ACC112 (cell line): ENCODE measurements at regions not wholly inside any gene's neighbourhood (a gene's known extent, or its start where the extent isn't known, plus 50 kb on each side); places are given as distances from the start of the nearest gene placed in this dataset.
A peak's percentile ranks its signal among the peaks of the same experiment; 100 is the strongest.
"Not testable (repeated sequence)": the region's sequence is repeated elsewhere in the genome, so short reads cannot be mapped to it uniquely, and the experiment has no call there.

ENCODE experiments used
- H2AFZ ChIP-seq: fragments of 200-600 bp; sonication (generic); one replicate; pipeline ENCODE4 v1.6.0; 2017; ENCODE audit warnings: antibody characterized with exemption, low read length; ENCODE audit not compliant: unreplicated experiment
- H3K27ac ChIP-seq: fragments of 200-600 bp; sonication (generic); 2 replicates; pipeline ENCODE4 v1.5.1; 2014; ENCODE audit warnings: low read depth, mild to moderate bottlenecking, antibody characterized with exemption, low read length, moderate library complexity
- H3K27me3 ChIP-seq: fragments of 200-600 bp; sonication (generic); 2 replicates; pipeline ENCODE4 v1.6.1; 2014; ENCODE audit warnings: mild to moderate bottlenecking, antibody characterized with exemption, low read length, moderate library complexity, mixed read lengths; ENCODE audit not compliant: insufficient read depth
- H3K36me3 ChIP-seq: fragments of 200-600 bp; sonication (generic); 2 replicates; pipeline ENCODE4 v1.6.1; 2016; ENCODE audit warnings: mild to moderate bottlenecking, antibody characterized with exemption, low read length, moderate library complexity, mixed read lengths; ENCODE audit not compliant: insufficient read depth
- H3K4me1 ChIP-seq: fragments of 200-600 bp; sonication (generic); one replicate; pipeline ENCODE4 v1.6.1; 2016; ENCODE audit warnings: low read length, mixed read lengths; ENCODE audit not compliant: insufficient read depth, unreplicated experiment, control insufficient read depth
- H3K4me3 ChIP-seq: fragments of 200-600 bp; sonication (generic); 2 replicates; pipeline ENCODE4 v1.5.1; 2014; ENCODE audit warnings: mild to moderate bottlenecking, low read depth, low read length
- H3K79me2 ChIP-seq: fragments of 200-600 bp; sonication (generic); one replicate; pipeline ENCODE4 v1.6.0; 2016; ENCODE audit warnings: low read length; ENCODE audit not compliant: control insufficient read depth, unreplicated experiment, insufficient read depth

DNA sequence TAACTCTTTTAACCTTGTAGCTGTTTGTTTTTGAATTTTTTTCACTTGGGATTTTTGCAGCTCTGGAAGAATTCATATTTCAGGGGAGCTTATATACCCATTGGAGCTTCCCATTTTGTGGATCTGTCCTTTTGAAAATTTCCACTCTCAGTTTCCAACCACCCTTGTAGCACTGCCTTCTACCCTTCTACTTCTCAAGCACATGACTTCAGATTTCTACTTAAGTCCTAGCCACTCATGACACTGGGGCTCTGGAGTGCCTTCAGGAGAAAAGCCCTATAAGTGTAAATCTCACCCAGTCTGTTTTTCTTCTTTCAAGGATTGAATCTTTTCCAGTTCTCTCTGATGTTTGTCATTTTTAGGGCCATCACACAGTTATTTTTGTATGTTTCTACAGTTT, 283.7 kb upstream of the KCNH7 start:
- Histone ChIP-seq H3K36me3 (no peaks in the 10 kb centered on the region), H3K4me3 (no peak overlapping the region), H3K27ac (no peak overlapping the region), H3K4me1 (no peaks in the 10 kb centered on the region), H3K27me3 (peaks cover 9% of the 10 kb centered on the region), H3K79me2 (no peaks in the 10 kb centered on the region), H2AFZ (no peak overlapping the region)

DNA sequence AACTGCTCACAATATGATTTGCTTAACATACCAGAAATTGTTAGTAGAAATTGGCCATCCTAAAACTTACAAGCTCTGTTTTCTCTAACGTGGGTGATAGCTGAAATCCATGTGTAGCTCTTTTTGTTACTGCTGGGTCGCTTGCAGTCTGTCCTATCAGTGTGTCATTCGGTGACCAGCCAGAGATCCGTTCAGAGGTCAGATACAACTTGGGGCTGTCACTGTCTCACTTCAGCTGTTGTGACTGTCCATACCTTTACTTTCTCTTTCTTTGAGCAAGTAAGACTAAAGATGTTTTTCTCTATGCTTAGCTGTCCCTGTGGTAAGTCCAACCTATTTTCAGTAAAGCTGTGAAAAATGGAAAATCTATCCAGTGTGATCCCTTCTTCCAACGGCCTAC, 282.9 kb upstream of the KCNH7 start:
- H3K27me3 ChIP-seq, result peaks cover 7% of the 10 kb centered on the region
- no peak overlapping the region for H3K27ac ChIP-seq
- H2AFZ ChIP-seq, result peak overlapping the region; percentile 43

DNA sequence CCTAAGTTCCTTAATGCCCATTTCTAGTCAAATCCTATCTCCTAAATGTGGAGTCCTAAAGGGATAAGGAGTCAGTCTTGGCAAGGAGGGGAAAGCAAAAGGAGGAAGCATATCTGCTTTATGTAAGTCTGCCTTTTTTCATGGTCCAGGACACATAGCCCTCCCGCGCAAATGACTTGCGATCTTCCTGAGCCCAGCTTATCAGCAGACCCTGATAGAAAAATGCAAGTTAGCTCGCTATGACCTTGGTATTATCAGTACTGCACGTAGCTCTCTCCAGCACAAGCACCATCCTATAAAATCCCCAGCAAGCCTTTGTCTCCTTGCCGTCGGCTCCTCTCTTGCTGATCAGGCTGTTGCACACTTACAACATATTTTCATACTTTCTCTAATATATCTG, 281.4 kb upstream of the KCNH7 start:
- no peak overlapping the region for H3K4me3 ChIP-seq
- H3K79me2 ChIP-seq, result no peaks in the 10 kb centered on the region
- H2AFZ ChIP-seq, result no peak overlapping the region
- peaks cover 7% of the 10 kb centered on the region for H3K27me3 ChIP-seq
- H3K4me1 ChIP-seq, result no peaks in the 10 kb centered on the region
- H3K36me3 ChIP-seq, result no peaks in the 10 kb centered on the region
- no peak overlapping the region for H3K27ac ChIP-seq

More for the DNA sequence above, 282.9 kb upstream of the KCNH7 start:
- no peak overlapping the region for H3K4me3 ChIP-seq
- H3K79me2 ChIP-seq, result no peaks in the 10 kb centered on the region
- no peaks in the 10 kb centered on the region for H3K36me3 ChIP-seq
- no peaks in the 10 kb centered on the region for H3K4me1 ChIP-seq

DNA sequence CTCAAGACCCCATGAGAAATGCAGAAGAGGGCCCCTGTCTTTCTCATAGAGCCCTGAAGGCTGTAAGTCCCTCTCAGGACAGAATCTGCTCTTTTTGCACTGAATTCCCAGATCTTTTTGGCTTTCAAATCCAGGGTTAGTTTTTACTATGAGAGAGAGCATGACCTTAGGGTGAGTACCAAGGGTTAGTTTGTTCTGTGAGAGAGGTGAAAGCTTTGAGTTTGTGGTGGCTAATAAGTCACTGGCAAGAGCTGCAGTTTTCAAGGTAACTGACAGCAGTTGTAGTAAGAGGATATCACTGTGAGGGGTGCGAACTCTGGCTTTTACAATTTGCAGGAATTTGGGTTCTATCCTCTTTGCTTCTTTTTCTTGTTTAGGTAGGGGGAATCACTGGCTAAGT, 248.4 kb upstream of the KCNH7 start:
- no peak overlapping the region for H3K27ac ChIP-seq
- H3K4me1 ChIP-seq, result no peaks in the 10 kb centered on the region
- H3K36me3 ChIP-seq, result no peaks in the 10 kb centered on the region
- H2AFZ ChIP-seq, result no peak overlapping the region
- H3K4me3 ChIP-seq, result no peak overlapping the region
- no peaks in the 10 kb centered on the region for H3K79me2 ChIP-seq
- H3K27me3 ChIP-seq, result no peaks in the 10 kb centered on the region

DNA sequence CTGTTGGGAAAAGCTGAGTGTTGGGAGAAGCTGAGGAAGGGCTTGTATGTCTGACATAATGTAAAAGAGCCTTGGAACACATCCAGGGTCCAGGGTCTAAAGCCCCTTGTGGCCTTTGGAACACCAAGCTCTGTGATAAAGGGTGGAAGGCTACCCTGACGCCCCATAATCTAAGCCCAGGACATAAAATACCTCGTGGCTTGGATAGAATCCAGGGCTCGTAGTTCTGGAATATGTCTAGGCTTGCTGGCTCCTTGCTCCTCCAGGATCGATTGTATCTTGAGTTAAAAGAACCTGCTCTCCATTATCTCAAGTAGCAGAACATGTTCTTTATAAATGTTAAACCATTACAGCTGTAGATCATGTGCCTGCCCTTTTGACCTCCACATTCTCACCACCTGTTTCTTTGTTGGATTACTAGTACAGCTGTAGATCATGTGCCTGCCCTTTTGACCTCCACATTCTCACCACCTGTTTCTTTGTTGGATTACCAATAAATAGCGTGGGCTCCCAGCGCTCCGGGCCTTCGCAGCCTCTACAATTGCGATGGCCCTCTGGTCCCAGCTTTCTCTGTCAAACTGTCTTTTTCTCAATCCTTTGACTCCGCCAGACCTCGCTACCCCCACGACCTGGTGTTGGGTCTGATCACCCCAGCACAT, 246.9 kb upstream of the KCNH7 start:
- H3K79me2 ChIP-seq, H3K36me3 ChIP-seq, H3K4me1 ChIP-seq, H2AFZ ChIP-seq, H3K27me3 ChIP-seq, H3K27ac ChIP-seq, H3K4me3 ChIP-seq: not testable (repeated sequence)

GRCh38 chr2:163081754-163082153, 243.2 kb upstream of the KCNH7 start:
- Histone ChIP-seq H3K4me3 (no peak overlapping the region), H3K27ac (no peak overlapping the region), H3K4me1 (no peaks in the 10 kb centered on the region), H3K27me3 (peaks cover 4% of the 10 kb centered on the region; the same call in 1 of the 2 replicates), H2AFZ (no peak overlapping the region), H3K79me2 (no peaks in the 10 kb centered on the region), H3K36me3 (no peaks in the 10 kb centered on the region)

DNA sequence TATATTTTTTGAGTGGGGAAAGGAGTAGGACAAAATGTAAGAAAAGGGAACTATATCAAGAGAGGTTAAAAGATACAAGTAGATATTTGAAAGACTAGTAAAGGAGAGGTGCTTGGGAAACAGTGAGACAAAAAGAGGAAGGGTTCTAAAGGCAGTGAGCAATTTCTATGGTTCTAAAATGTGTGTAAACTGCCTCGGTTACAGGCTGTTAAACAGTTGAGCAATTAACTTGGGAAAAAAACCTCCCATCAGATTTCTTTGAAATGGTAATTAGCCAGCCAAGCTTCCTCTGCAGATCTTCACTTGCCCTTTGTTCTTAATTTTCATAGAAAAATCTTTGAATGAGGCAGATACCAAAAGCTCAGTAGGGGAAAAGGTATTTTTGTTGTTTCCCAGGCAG, 238.7 kb upstream of the KCNH7 start:
- no peak overlapping the region for H2AFZ ChIP-seq
- H3K4me1 ChIP-seq, result no peaks in the 10 kb centered on the region
- peaks cover 13% of the 10 kb centered on the region; the same call in 1 of the 2 replicates for H3K27me3 ChIP-seq
- no peak overlapping the region for H3K27ac ChIP-seq
- no peak overlapping the region for H3K4me3 ChIP-seq
- no peaks in the 10 kb centered on the region for H3K36me3 ChIP-seq
- H3K79me2 ChIP-seq, result no peaks in the 10 kb centered on the region

GRCh38 chr2:163066085-163066484, 227.5 kb upstream of the KCNH7 start:
- no peak overlapping the region for H2AFZ ChIP-seq
- no peaks in the 10 kb centered on the region for H3K4me1 ChIP-seq
- no peaks in the 10 kb centered on the region for H3K27me3 ChIP-seq
- H3K4me3 ChIP-seq, result no peak overlapping the region
- no peak overlapping the region for H3K27ac ChIP-seq
- no peaks in the 10 kb centered on the region for H3K79me2 ChIP-seq
- H3K36me3 ChIP-seq, result no peaks in the 10 kb centered on the region

GRCh38 chr2:163062524-163062923, 224.0 kb upstream of the KCNH7 start:
- Histone ChIP-seq H3K4me1 (no peaks in the 10 kb centered on the region), H2AFZ (no peak overlapping the region), H3K27me3 (no peaks in the 10 kb centered on the region), H3K79me2 (no peaks in the 10 kb centered on the region), H3K27ac (no peak overlapping the region), H3K36me3 (no peaks in the 10 kb centered on the region), H3K4me3 (no peak overlapping the region)

- Histone ChIP-seq H3K4me1 (no peaks in the 10 kb centered on the region), H3K79me2 (no peaks in the 10 kb centered on the region), H3K27ac (no peak overlapping the region), H3K4me3 (no peak overlapping the region), H3K36me3 (no peaks in the 10 kb centered on the region), H2AFZ (no peak overlapping the region), H3K27me3 (0 out of 2 replicates have a peak, but pooled peaks cover 5% of the 10 kb centered on the region)
Observed at GRCh38 chr2:163046615-163047014, 208.0 kb upstream of the KCNH7 start.

- no peak overlapping the region for H2AFZ ChIP-seq
- H3K79me2 ChIP-seq, result no peaks in the 10 kb centered on the region
- no peak overlapping the region for H3K27ac ChIP-seq
- H3K4me3 ChIP-seq, result no peak overlapping the region
- 0 out of 2 replicates have a peak, but pooled peaks cover 5% of the 10 kb centered on the region for H3K27me3 ChIP-seq
- no peaks in the 10 kb centered on the region for H3K4me1 ChIP-seq
- H3K36me3 ChIP-seq, result no peaks in the 10 kb centered on the region
Observed at GRCh38 chr2:163045830-163046229, 207.3 kb upstream of the KCNH7 start.
